ENCODE measurements at regions not wholly inside any gene's neighbourhood (a gene's known extent, or its start where the extent isn't known, plus 50 kb on each side); places are given as distances from the start of the nearest gene placed in this dataset.

GRCh38 chrX:9362363-9362928, 102.4 kb upstream of the TBL1X start:
- H3K27ac ChIP-seq = no peak overlapping the region
- intact Hi-C loops (cut with DNase I) = no loop called here
- no peaks in the 10 kb centered on the region for H3K9me3 ChIP-seq
- no peak for ATAC-seq
- H3K27me3 ChIP-seq = no peaks in the 10 kb centered on the region
- 79% methylated on average over 11 of the region's 13 CpGs for WGBS (ENCODE audit: insufficient coverage, low coverage, low lambda C conversion rate, missing lambda C conversion rate)
- TF ChIP-seq POLR2A (IDR thresholded peaks at IDR 0.05) (no peak), CTCF (IDR thresholded peaks at IDR 0.05) (no peak)
- H3K4me1 ChIP-seq = no peaks in the 10 kb centered on the region
- H3K36me3 ChIP-seq = no peaks in the 10 kb centered on the region
- no peak for DNase-seq
- no peak overlapping the region for H3K4me3 ChIP-seq

- Histone ChIP-seq H3K4me3 (no peak overlapping the region), H3K27ac (no peak overlapping the region), H3K27me3 (no peaks in the 10 kb centered on the region), H3K36me3 (no peaks in the 10 kb centered on the region), H3K4me1 (peaks cover 0 to 14% (median 0%) of the 10 kb centered on the region in 4 donors), H3K9me3 (no peaks in the 10 kb centered on the region)
- ATAC-seq (peak in 3 of 4 donors; percentile 45 to 69 (median 61)), DNase-seq (no peak)
- 48% methylated on average over 2 of the region's 2 CpGs for WGBS (ENCODE audit: insufficient coverage, low coverage, low lambda C conversion rate, missing lambda C conversion rate)
- TF ChIP-seq POLR2A (IDR thresholded peaks at IDR 0.05) (no peak), CTCF (IDR thresholded peaks at IDR 0.05) (no peak)
- intact Hi-C loops (cut with DNase I) = no loop called here
These were observed 97.4 kb upstream of the TBL1X start for GRCh38 chrX:9367421-9367820.

DNA sequence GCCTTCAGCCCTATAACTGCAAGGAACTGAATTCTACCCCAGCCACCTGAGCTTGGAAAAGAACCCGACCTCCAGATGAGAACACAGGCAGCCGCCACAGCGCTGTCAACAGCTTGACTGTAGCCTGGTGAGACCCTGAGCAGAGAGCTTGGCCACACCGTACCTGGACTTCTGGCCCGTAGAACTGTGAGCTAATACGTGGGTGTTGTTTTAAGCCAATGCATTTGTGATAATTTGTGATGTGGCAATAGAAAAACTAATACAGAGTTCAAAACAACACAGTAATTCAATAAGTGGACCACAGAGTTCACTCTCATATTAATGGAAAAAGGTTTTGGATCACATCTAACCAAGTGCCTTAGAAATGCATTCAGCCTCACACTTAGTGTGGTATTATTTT, 96.6 kb upstream of the TBL1X start:
- Histone ChIP-seq H3K27ac (peak overlapping the region in 2 of 3 donors; percentile 35 to 58), H3K9me3 (no peaks in the 10 kb centered on the region), H3K4me1 (peaks cover 0 to 14% (median 0%) of the 10 kb centered on the region in 4 donors), H3K4me3 (no peak overlapping the region), H3K27me3 (no peaks in the 10 kb centered on the region), H3K36me3 (no peaks in the 10 kb centered on the region)
- no peak for TF ChIP-seq CTCF (IDR thresholded peaks at IDR 0.05)
- TF ChIP-seq POLR2A (IDR thresholded peaks at IDR 0.05) = no peak
- peak; percentile 92 to 97 (median 95) for ATAC-seq
- DNase-seq = peak; percentile 50 to 75 (median 70)
- intact Hi-C loops (cut with DNase I) = no loop called here
- 32% methylated on average over 6 of the region's 6 CpGs for WGBS (ENCODE audit: insufficient coverage, low coverage, low lambda C conversion rate, missing lambda C conversion rate)

DNA sequence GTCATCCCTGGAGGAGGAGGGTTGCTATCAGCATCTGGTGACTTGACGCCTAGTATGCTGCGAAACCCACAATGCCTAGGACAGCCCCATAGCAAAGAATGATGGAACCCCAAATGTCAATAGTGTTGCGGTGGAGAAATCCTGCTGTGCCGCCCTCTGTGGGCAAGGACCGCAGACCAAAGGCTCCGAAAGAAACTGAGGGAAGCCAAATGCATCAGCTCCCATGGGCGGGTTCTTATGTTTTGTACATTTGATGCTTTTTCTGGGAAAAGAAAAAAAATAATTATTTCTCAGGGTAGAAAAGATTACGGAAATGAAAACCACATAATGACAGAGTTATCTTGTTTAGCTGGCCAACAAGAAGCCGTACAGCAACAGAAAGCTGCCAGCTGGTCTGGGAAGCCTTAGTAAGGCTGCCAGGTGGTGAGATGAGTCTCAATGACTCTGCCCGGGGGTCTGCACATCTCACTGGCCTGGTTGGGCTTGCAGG, 95.0 kb upstream of the TBL1X start:
- ATAC-seq = no peak
- DNase-seq = no peak
- Histone ChIP-seq H3K9me3 (no peaks in the 10 kb centered on the region), H3K4me1 (peaks cover 0 to 14% (median 0%) of the 10 kb centered on the region in 4 donors), H3K27me3 (no peaks in the 10 kb centered on the region), H3K27ac (no peak overlapping the region), H3K4me3 (no peak overlapping the region), H3K36me3 (no peaks in the 10 kb centered on the region)
- 81% methylated on average over 10 of the region's 10 CpGs for WGBS (ENCODE audit: insufficient coverage, low coverage, low lambda C conversion rate, missing lambda C conversion rate)
- TF ChIP-seq CTCF (IDR thresholded peaks at IDR 0.05) = no peak
- no peak for TF ChIP-seq POLR2A (IDR thresholded peaks at IDR 0.05)
- intact Hi-C loops (cut with DNase I) = no loop called here

Data from right lobe of liver (tissue), 6 donors.